GM23248 (cell line): ENCODE measurements at regions not wholly inside any gene's neighbourhood (a gene's known extent, or its start where the extent isn't known, plus 50 kb on each side); places are given as distances from the start of the nearest gene placed in this dataset.
"Not testable (repeated sequence)": the region's sequence is repeated elsewhere in the genome, so short reads cannot be mapped to it uniquely, and the experiment has no call there.

Experiments used
- EZH2 ChIP-seq: fragments of 200-600 bp; sonication (generic); IDR thresholded peaks from 2 replicates; pipeline ENCODE4 v1.6.1; 2018; ENCODE audit warnings: antibody characterized with exemption, mild to moderate bottlenecking; ENCODE audit not compliant: insufficient read depth, poor library complexity, severe bottlenecking
- EZH2phosphoT487 ChIP-seq: fragments of 200-600 bp; sonication (generic); IDR thresholded peaks from 2 replicates; pipeline ENCODE4 v1.6.1; 2018; ENCODE audit warnings: antibody characterized with exemption, moderate library complexity, mild to moderate bottlenecking, low read depth; ENCODE audit not compliant: insufficient read depth

GRCh38 chr22:35487623-35488022 lies 53.0 kb upstream of the RASD2 start:
- not testable (repeated sequence) for TF ChIP-seq EZH2, EZH2phosphoT487
